GM19240 (cell line): ENCODE measurements at regions not wholly inside any gene's neighbourhood (a gene's known extent, or its start where the extent isn't known, plus 50 kb on each side); places are given as distances from the start of the nearest gene placed in this dataset.
"Not testable (repeated sequence)": the region's sequence is repeated elsewhere in the genome, so short reads cannot be mapped to it uniquely, and the experiment has no call there.

ENCODE experiments used
- DNase-seq: peaks from one replicate; pipeline ENCODE4 v3.0.0; 2011; ENCODE audit warnings: low spot score; ENCODE audit not compliant: insufficient read length

DNA sequence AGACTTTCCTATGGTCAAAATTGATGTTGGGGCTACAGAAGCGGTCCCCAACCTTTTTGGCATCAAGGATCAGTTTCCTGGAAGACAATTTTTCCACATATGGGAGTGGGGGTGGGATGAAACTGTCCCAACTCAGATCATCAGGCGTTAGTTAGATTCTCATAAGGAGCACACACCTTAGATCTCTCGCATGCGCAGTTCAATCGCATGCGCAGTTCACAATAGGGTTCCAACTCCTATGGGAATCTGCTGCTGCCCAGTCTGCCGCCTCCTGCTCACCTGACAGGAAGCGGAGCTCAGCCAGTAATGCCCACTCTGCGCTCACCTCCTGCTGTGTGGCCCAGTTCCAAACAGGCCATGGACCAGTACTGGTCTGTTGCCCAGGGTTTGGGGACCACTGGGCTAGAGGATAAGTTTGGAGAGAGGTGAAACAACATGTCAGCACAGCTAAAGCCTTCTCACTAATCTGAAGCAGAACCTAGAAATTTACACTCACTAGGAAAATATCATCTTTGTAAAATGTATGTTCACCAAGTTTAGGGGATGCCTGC lies 410.8 kb upstream of the ZNF804A start:
- no peak for DNase-seq

GRCh38 chr2:184190725-184191124 lies 407.6 kb upstream of the ZNF804A start:
- no peak for DNase-seq

GRCh38 chr2:184192649-184193048 lies 405.7 kb upstream of the ZNF804A start:
- DNase-seq: no peak

DNA sequence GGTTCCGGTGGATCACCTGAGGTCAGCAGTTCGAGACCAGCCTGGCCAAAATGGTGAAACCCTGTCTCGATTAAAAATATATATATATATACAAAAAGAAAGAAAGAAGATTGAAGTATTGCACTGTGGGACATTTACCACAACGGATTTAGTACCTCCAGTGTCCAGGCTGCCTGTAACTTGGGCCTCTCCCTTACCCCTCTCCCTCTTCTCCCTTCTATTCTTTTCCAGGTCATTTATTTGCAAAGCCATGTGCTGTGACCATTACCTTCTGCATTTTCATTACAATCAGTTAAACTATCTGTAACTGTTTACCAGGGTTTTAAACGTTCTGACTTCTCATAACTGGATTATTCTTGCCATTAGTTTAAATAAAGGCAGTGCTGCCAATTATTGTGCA lies 400.9 kb upstream of the ZNF804A start:
- no peak for DNase-seq

GRCh38 chr2:184198791-184199190 lies 399.5 kb upstream of the ZNF804A start:
- not testable (repeated sequence) for DNase-seq

DNA sequence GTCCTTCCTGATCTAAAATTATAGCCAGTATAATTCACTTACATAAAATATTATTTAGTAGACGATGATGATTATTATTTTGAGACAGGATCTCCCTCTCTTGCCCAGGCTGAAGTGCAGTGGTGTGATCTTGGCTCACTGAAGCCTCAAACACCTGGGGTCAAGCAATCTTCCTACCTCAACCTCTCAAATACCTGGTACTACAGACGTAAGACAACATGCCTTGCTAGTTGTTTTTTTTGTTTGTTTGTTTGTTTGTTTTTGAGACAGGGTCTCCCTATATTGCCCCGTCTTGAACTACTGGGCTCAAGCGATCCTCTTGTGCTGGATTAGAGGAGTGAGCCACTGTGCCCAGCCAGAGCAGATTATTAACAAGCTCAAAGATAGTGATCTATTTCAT lies 399.1 kb upstream of the ZNF804A start:
- DNase-seq: no peak

GRCh38 chr2:184201246-184201645 lies 397.1 kb upstream of the ZNF804A start:
- no peak for DNase-seq

- DNase-seq: no peak
Observed at GRCh38 chr2:184203661-184204060, 394.7 kb upstream of the ZNF804A start.

DNA sequence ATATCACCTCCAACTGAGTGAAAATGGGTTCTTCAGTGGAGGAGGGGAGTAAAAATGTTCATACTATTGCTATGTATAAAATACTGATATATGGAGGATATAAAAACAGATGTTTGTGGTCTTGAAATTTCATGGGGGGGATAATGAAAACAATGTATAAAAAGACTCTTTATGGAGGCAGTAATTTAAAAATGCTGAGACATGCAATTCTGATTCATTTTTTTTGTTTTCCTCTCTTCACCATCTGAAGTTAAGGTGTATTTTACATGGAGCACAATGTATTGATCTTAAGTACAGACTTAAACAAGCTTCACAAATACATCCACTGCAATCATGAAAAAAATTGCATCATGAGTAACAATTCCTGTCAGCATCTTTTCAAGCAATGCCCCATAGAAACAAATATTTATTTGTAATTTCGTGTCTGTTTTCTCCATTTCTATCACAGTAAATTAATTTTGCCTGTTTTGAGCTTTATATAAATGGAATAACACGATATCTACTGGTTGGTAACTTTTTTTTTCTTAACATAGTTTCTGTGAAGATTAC lies 393.2 kb upstream of the ZNF804A start:
- DNase-seq: no peak

DNA sequence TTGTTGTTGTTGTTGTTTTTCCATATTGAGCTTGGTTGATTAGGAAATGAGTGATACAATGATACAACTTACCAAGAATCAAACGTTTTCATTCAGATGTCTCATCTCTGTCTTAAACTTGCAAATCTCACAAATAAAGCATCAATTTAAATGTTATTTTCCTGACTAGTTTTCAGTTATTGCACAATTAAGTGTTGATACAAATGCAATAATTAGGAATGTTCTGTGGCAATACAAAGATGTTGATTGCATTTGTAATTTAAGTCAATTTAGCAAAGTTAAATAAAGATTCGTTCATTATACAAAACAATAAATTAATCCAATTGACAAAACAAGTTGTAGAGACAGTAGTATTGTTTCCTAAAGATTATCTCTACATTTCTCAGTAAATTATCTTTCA lies 392.3 kb upstream of the ZNF804A start:
- no peak for DNase-seq

DNA sequence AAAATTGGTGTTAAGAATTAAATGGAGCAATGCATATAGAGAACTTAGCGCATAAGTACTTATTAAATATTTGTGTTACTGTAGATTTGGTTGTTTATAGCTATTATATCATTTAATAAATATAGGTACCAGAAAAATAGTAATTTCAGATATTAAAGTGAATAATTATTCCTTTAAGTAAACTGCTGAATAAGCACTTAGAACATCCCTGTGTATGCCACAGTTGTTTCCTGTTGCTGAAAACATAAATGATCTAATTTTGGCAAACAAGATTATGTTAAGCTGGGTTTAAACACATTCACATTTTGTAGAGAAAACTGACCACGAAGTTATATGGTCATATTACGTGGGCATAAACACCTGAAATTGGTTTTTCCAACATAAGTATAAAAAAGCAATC lies 388.0 kb upstream of the ZNF804A start:
- no peak for DNase-seq

- no peak for DNase-seq
Observed at GRCh38 chr2:184215745-184216144, 382.6 kb upstream of the ZNF804A start.

- DNase-seq: no peak
Observed at GRCh38 chr2:184256611-184257010, 341.7 kb upstream of the ZNF804A start.

DNA sequence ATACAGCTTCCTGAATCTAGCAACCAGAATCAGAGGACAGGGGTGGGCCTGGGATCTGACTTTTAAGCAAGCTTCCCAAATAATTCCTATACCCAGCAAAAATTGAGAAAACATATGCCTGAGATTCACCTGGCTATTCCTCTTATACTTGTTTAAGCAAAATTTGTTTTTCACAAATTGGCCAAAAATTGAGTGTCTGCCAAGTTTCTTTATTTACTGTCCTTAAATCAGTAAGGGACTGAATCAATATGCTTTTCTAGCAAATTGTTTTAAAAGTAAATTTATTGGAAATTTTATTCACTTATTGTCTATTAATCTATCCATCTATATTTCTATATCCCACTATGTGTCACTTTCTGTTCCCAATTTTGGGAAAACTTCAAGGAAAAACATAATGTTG lies 337.0 kb upstream of the ZNF804A start:
- no peak for DNase-seq

- DNase-seq: no peak
Observed at GRCh38 chr2:184261818-184262217, 336.5 kb upstream of the ZNF804A start.

GRCh38 chr2:184268900-184269477 lies 329.3 kb upstream of the ZNF804A start:
- no peak for DNase-seq

DNA sequence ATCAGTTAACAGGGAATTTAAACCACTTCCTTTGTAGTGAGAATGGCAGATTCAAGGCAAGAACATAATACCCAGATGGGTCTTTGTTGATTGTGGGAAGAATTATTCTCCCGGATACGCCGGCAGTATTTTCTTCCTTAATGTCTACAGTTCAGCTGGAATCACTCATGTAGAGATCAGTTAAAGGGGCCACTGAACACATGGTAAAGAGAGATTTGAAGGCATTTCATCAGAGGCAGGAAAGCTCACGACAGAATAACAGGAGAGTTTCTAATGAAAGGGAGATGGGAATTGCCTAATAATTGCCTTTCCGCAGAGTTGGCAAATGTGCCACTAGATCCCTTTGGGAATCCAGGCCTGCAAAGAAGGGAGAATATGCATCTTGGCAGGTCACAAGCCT lies 327.7 kb upstream of the ZNF804A start:
- DNase-seq: no peak

DNA sequence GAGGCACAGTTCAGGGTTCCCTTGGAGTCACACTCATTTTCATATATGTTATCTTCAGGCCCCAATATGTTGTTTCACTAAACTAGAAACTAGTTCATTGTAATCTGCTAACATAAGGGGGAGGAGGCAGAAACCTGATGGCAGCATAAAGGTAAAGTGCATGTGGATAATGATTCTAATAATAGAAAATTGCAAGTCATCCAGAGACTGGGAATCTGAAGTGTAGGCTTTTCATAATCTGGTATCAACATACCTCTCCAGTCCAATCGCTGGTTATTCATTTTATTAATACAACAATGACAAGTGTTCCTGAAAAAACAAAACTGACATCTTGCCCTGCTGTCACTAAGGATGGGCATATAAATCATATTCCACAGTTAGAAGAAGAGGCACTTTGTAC lies 326.3 kb upstream of the ZNF804A start:
- no peak for DNase-seq

DNA sequence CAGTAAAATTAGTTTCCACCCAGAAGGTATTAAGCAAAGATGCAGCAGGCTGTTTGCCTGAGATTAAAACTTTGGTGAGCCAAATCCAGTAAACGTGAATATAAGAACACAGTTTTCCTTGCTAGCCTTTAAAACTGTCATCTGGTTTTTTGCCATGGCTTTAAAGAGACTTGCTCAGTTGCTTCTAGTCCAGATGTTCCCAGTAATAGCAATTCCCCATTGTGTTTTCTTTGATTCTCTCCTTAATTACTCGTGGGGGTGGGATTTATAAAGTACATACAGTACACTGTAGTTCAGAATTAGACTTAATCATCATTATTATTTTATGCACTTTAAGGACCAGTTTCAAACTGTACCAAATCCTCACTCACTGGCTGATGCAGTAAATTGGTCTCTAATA lies 303.5 kb upstream of the ZNF804A start:
- DNase-seq: no peak

- DNase-seq: no peak
Observed at GRCh38 chr2:184297085-184297484, 301.2 kb upstream of the ZNF804A start.

DNA sequence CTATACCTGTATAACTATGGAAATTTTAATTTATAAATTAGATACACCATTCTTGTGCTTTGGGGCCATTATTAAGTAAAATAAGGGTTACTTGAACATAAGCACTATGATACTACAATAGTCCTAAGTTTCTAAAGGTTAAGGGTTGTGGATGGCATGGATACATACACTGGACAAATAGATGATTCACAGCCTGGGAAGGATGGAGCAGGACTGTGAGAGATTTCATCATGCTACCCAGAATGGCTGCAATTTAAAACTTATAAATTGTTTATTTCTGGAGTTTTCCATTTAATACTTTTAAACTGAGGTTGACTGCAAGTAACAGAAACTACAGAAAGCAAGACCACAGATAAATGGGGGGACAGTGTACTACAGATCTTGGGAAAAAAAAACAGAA lies 295.8 kb upstream of the ZNF804A start:
- no peak for DNase-seq

- no peak for DNase-seq
Observed at GRCh38 chr2:184304006-184304405, 294.3 kb upstream of the ZNF804A start.

GRCh38 chr2:184305105-184305504 lies 293.2 kb upstream of the ZNF804A start:
- DNase-seq: no peak

DNA sequence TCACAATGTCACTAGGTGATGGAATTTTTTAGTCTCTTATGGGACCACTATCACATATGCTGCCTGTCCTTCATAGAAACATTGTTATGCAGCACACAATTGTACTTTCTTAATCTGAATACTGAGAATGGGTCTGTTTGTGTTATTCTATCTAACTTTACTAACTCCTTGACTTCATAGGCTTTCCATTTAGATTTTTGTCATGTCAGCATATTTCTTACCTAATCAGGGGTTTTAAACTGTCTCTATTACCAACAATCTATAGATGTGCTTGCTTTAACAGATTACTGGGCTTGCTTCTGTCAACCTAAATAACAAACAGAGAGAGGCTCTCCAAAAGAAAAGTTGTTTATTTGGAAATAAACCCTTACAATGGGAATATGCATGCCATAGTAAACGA lies 289.6 kb upstream of the ZNF804A start:
- DNase-seq: no peak
